Hepatic stellate cell (primary cell): ENCODE measurements at regions not wholly inside any gene's neighbourhood (a gene's known extent, or its start where the extent isn't known, plus 50 kb on each side); places are given as distances from the start of the nearest gene placed in this dataset.
"Not testable (repeated sequence)": the region's sequence is repeated elsewhere in the genome, so short reads cannot be mapped to it uniquely, and the experiment has no call there.

Experiments
- DNase-seq: peaks from one replicate; pipeline ENCODE4 v3.0.0; 2011; ENCODE audit warnings: low spot score

DNA sequence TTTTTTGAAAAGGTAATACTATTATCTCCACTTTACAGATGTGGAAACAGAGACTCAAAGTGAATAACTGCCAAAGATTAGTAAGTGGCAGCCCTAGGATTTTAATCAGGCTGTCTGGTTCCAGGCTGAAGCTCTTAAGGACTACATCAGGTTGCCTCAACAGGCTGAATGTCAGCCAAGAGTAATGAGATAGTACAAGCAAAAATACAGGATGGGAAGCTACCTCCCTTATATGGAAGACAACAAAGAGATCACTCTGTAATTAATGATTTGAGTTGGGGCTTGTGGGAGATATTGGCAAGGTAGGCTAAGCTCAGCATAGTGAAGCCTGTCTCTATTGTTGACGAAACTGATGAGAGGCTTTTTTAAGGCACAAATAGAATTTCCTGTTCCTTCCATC, 323.1 kb downstream of the KCNJ3 start:
- DNase-seq, result no peak

- DNase-seq, result no peak
Measured at GRCh38 chr2:155020246-155020645, 321.8 kb downstream of the KCNJ3 start.

GRCh38 chr2:155010925-155011324, 312.4 kb downstream of the KCNJ3 start:
- DNase-seq, result no peak

DNA sequence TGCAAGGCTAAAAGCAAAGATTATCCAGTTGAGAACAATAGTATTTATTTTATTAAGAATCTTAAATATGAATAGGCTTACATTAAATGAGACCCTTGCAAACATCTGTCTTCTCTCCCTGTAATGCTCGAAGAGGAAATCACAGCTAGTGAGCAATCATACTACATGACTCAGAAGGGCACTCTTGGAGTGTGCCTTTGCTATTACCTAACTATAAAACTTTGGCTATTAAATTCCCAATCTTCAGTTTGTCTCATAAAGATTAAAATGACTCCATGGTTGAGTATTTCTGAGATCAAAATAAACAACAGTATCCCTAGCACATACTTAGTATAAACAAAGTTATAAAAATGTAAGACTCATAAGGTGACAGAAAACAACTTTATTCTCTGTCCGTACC, 296.9 kb downstream of the KCNJ3 start:
- no peak for DNase-seq

- no peak for DNase-seq
Measured at GRCh38 chr2:154992826-154993225, 294.3 kb downstream of the KCNJ3 start.

DNA sequence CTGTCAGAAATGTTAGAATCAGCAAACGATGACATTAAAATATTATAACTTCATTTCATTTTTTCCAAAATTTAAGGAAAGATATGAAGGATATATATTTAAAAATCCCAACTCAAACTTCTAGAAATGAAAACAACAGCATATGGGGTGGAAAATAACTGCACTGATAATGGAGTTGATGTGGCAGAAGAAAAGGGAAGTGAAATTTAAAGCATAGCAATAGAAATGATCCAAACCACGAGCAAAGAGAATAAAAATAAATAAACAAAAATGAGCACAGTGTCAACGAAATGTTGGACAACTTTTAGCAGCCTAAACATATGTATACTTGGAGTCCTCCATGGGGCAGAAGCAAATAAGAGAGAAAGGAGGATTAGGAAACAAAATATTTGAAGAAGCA, 280.2 kb downstream of the KCNJ3 start:
- DNase-seq, result no peak

DNA sequence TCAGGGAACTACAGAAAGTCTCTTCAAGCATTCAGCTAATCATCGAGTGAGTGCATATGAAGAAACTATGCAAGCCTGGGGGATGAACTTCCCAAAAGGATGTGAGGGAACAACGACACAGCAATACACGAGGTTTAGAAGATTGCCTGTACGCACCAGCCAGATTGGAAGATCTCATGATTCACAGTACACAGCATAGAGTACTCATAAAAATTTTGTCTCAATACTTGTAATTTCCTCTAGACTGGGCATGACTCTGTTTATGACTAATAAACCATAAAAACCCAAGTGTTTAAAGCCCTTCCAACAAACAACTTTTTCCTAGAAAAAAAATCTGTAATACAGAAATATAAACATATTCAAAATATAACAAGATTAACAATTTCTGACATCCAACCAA, 279.7 kb downstream of the KCNJ3 start:
- no peak for DNase-seq

GRCh38 chr2:154974041-154974440, 275.5 kb downstream of the KCNJ3 start:
- no peak for DNase-seq

DNA sequence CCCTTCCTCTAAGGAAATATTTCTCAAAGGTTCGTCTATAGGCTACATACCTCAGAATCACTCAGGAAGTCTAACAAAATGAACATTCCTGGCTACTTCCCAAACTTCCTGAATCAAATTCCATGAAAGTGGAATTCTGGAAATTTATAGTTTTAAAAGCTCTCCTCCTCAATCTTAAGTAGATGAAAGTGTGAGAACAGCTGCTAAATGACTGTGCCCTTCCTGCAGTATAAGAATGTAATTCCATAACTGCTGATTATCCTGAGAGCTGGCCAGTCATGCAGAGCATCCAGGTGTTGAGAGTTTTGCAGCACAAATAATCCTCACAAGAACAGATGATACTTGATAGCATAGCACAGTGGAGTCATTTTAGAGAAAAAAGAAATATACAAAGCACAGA, 265.0 kb downstream of the KCNJ3 start:
- DNase-seq, result no peak

- no peak for DNase-seq
Measured at GRCh38 chr2:154961676-154962075, 263.2 kb downstream of the KCNJ3 start.

GRCh38 chr2:154960802-154961583, 262.5 kb downstream of the KCNJ3 start:
- no peak for DNase-seq

- no peak for DNase-seq
Measured at GRCh38 chr2:154952346-154952980, 254.0 kb downstream of the KCNJ3 start.

- DNase-seq, result not testable (repeated sequence)
Measured at GRCh38 chr2:154947416-154947815, 248.9 kb downstream of the KCNJ3 start.

DNA sequence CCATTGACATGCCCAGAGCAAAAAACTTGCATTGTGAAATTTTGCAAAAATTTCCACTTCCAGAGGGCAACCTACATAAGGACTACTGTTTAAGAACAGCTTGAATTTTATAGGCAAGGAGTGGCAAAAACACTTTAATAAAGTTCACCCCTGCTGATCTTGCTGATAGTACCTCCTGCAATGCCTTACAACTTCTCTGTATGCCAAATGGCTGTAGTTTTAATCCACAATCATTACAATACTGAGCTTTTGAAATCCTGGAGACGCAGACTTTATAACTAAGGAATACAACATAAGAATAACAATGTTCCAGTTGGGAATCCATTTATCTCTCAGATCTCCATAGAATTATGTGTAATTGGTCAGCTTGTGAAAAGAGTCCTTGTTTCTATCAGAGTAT, 247.5 kb downstream of the KCNJ3 start:
- no peak for DNase-seq

GRCh38 chr2:154941379-154941778, 242.9 kb downstream of the KCNJ3 start:
- DNase-seq, result no peak

DNA sequence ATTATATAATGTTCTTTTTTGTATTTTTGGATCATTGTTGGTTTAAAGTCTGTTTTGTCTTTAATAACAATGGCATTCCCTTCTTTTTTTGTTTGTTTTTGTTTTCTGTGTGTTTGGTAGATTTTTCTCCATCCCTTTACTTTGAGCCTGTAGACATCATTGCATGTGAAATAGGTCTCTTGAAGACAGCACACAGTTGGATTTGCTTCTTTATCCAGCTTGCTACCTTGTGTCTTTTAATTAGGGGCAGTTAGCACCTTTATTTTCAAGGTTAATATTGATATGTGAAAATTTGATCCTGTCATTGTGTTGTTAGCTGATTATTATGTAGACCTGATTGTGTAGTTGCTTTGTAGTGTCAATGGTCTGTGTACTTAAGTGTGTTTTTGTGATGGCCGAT, 235.7 kb downstream of the KCNJ3 start:
- DNase-seq, result no peak

- no peak for DNase-seq
Measured at GRCh38 chr2:154924531-154924930, 226.0 kb downstream of the KCNJ3 start.

GRCh38 chr2:154914561-154914960, 216.1 kb downstream of the KCNJ3 start:
- DNase-seq, result no peak

GRCh38 chr2:154912215-154912614, 213.7 kb downstream of the KCNJ3 start:
- no peak for DNase-seq

DNA sequence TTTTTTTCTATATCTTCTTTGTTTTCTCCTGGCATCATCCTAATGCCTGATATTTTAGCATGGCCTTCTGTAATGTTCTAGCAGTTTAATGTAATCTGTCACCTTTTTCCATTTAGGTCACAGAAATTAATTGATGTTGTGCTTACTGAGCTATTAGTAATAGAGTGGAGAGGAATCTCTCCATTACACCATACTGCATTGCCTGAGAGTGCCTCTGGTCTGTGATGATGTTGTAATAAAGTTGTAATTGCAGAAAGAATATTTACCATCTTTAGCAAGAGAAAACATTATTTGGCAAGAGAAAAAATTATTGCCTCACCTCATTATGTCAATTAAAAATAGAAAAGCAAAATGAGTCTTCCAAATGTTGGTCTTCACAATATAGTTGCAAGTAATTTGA, 213.2 kb downstream of the KCNJ3 start:
- DNase-seq, result no peak

GRCh38 chr2:154910701-154911100, 212.2 kb downstream of the KCNJ3 start:
- DNase-seq, result no peak

DNA sequence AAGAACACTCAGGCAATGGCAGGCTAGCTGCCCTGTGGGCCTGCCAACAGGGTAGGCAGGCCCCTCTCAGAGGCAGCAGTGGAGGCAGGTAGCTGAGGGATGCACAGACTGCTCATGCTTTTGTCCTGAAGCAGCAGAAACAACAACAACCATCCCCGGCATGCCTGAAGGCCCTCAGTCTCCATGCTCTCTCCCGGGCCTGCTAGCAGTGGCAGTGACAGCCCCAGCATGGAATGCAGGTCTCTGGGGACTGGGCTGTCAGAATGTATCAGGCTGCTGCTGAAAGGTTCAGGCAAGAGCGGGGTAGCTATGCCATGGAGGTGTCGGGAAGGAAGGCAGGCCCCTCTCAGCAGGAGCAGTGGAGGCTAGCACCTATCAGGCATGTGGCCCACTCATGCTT, 209.8 kb downstream of the KCNJ3 start:
- no peak for DNase-seq
